Fibroblast of lung (primary cell): ENCODE measurements at regions not wholly inside any gene's neighbourhood (a gene's known extent, or its start where the extent isn't known, plus 50 kb on each side); places are given as distances from the start of the nearest gene placed in this dataset.

Experiments used
- DNase-seq, 2 donors: peaks; one replicate each; pipeline versions ENCODE4 v3.0.0 to v3.0.0-alpha.2; 2010; ENCODE audit warnings: low read depth in 2 of 2
- H2AFZ ChIP-seq: 2 replicates; pipeline ENCODE4 v1.5.1; 2012; ENCODE audit warnings: low read length, control low read depth, inconsistent platforms
- H3K27ac ChIP-seq: 2 replicates; pipeline ENCODE4 v1.5.1; 2011; ENCODE audit warnings: low read length, control low read depth; ENCODE audit not compliant: insufficient read depth
- H3K27me3 ChIP-seq: 2 replicates; pipeline ENCODE4 v1.5.1; 2011; ENCODE audit warnings: mild to moderate bottlenecking, low read length; ENCODE audit not compliant: control insufficient read depth, insufficient read depth
- H3K36me3 ChIP-seq: 2 replicates; pipeline ENCODE4 v1.5.1; 2011; ENCODE audit warnings: low read length; ENCODE audit not compliant: control insufficient read depth, insufficient read depth
- H3K4me1 ChIP-seq: 2 replicates; pipeline ENCODE4 v1.5.1; 2011; ENCODE audit warnings: low read length; ENCODE audit not compliant: control insufficient read depth, insufficient read depth; ENCODE audit errors: extremely low read depth
- H3K4me2 ChIP-seq: 2 replicates; pipeline ENCODE4 v1.5.1; 2011; ENCODE audit warnings: low read length, control low read depth; ENCODE audit not compliant: insufficient read depth; ENCODE audit errors: extremely low read depth
- H3K4me3 ChIP-seq, 4 experiments: fragments of 200-600 bp in 1 of 4; sonication (generic) in 1 of 4; replicated peaks in 1 of 4; 2 replicates each; pipeline ENCODE4 v1.5.1; 2011 to 2016; ENCODE audit warnings: low read length in 4 of 4, low read depth in 3 of 4, mild to moderate bottlenecking in 3 of 4, control low read depth in 2 of 4, inconsistent platforms in 1 of 4, mixed read lengths in 1 of 4; ENCODE audit not compliant: insufficient read depth in 1 of 4; ENCODE audit errors: control extremely low read depth in 1 of 4
- H3K79me2 ChIP-seq: 2 replicates; pipeline ENCODE4 v1.5.1; 2012; ENCODE audit warnings: mild to moderate bottlenecking, low read length, inconsistent platforms; ENCODE audit not compliant: control insufficient read depth, insufficient read depth
- H3K9ac ChIP-seq: 2 replicates; pipeline ENCODE4 v1.5.1; 2011; ENCODE audit warnings: mild to moderate bottlenecking, low read length, control low read depth; ENCODE audit not compliant: insufficient read depth
- H3K9me3 ChIP-seq: 2 replicates; pipeline ENCODE4 v1.5.1; 2012; ENCODE audit warnings: low read depth, low read length; ENCODE audit not compliant: control insufficient read depth, insufficient read depth
- H4K20me1 ChIP-seq: 2 replicates; pipeline ENCODE4 v1.5.1; 2011; ENCODE audit warnings: low read length; ENCODE audit not compliant: control insufficient read depth, insufficient read depth; ENCODE audit errors: extremely low read depth
- CTCF ChIP-seq, 2 donors: IDR thresholded peaks in 1 of 2; conservative IDR thresholded peaks in 1 of 2; 1 replicate in 1 of 2; 2 replicates in 1 of 2; pipeline ENCODE4 v1.5.1; 2011 to 2012; ENCODE audit warnings: low read length in 2 of 2, control low read depth in 1 of 2, inconsistent platforms in 1 of 2, low read depth in 1 of 2, mild to moderate bottlenecking in 1 of 2
- EZH2 ChIP-seq: IDR thresholded peaks from 2 replicates; pipeline ENCODE4 v1.5.1; 2012; ENCODE audit warnings: low read length, control low read depth, mild to moderate bottlenecking; ENCODE audit errors: missing control alignments

DNA sequence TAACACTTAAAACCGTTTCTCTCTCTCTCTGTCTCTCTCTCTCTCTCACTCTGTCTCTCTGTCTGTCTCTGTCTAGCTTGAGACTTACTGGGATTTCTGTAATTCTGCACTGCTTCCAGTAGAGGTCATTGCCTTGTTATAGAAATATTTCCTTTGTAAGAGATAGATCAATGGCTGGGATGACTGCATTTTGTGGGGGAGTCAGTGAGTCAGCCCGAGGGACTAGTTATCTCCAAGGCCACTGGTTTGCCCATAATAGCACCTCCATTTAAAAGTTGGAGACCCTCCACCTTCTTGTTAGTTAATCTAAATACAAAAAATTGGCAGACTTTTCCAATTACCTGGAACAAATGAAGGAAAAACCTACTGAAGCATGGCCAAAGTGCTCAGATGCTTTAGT is 547.2 kb downstream of the LRRC70 start:
- TF ChIP-seq EZH2 (no peak), CTCF (conservative IDR thresholded peaks at IDR 0.05 in 1 of 2, IDR thresholded peaks at IDR 0.05 in 1 of 2; ENCODE audit: low read depth in 1 of 2, low read length in 2 of 2) (peak; percentile 36 to 73)
- Histone ChIP-seq H3K27me3 (no peaks in the 10 kb centered on the region), H3K4me2 (no peak overlapping the region), H3K79me2 (no peaks in the 10 kb centered on the region), H3K36me3 (no peaks in the 10 kb centered on the region), H3K4me1 (no peaks in the 10 kb centered on the region), H3K9me3 (no peaks in the 10 kb centered on the region), H3K4me3 (no peak overlapping the region), H2AFZ (no peak overlapping the region), H3K9ac (no peak overlapping the region), H3K27ac (no peak overlapping the region), H4K20me1 (no peaks in the 10 kb centered on the region)
- peak; percentile 59 to 75 for DNase-seq

- Histone ChIP-seq H3K27ac (no peak overlapping the region), H3K9ac (no peak overlapping the region), H3K4me2 (no peak overlapping the region), H3K79me2 (no peaks in the 10 kb centered on the region), H3K36me3 (no peaks in the 10 kb centered on the region), H4K20me1 (no peaks in the 10 kb centered on the region), H3K4me3 (no peak overlapping the region), H3K27me3 (no peaks in the 10 kb centered on the region), H2AFZ (no peak overlapping the region), H3K4me1 (no peaks in the 10 kb centered on the region), H3K9me3 (no peaks in the 10 kb centered on the region)
- no peak for TF ChIP-seq EZH2
- TF ChIP-seq CTCF (conservative IDR thresholded peaks at IDR 0.05 in 1 of 2, IDR thresholded peaks at IDR 0.05 in 1 of 2; ENCODE audit: low read depth in 1 of 2, low read length in 2 of 2): no peak
- no peak for DNase-seq
Measured at GRCh38 chr5:63125392-63125791, 546.8 kb downstream of the LRRC70 start.

DNA sequence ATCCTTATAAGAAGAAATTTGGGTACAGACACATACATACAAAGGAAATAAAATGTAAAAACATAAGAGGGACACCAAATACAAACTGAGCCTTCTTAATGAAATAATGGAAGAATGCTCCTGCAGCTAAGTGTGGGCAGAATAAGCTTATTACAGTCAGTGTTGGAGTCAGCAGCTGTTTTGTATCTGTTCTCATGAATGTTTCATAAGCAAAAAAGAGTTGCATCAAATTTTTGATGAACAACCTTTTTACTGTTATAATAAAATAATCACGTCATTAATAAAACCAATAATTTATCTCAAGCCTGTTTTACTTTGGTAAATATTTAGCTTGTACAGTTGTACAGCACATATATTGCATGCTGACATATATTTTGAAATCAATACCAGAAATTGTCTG is 545.6 kb downstream of the LRRC70 start:
- H3K27ac ChIP-seq: no peak overlapping the region

More for the DNA sequence above, 545.6 kb downstream of the LRRC70 start:
- Histone ChIP-seq H3K27me3 (no peaks in the 10 kb centered on the region), H3K4me3 (no peak overlapping the region), H3K4me2 (no peak overlapping the region), H2AFZ (no peak overlapping the region), H3K9me3 (no peaks in the 10 kb centered on the region), H4K20me1 (no peaks in the 10 kb centered on the region), H3K9ac (no peak overlapping the region), H3K36me3 (no peaks in the 10 kb centered on the region), H3K79me2 (no peaks in the 10 kb centered on the region), H3K4me1 (no peaks in the 10 kb centered on the region)
- no peak for DNase-seq
- no peak for TF ChIP-seq CTCF (conservative IDR thresholded peaks at IDR 0.05 in 1 of 2, IDR thresholded peaks at IDR 0.05 in 1 of 2; ENCODE audit: low read depth in 1 of 2, low read length in 2 of 2)
- TF ChIP-seq EZH2: no peak
